Gastrocnemius medialis (tissue), 4 donors: ENCODE measurements at regions not wholly inside any gene's neighbourhood (a gene's known extent, or its start where the extent isn't known, plus 50 kb on each side); places are given as distances from the start of the nearest gene placed in this dataset.

Experiments
- POLR2A ChIP-seq, 2 donors: fragments of 450-650 bp; IDR thresholded peaks; one replicate each; pipeline ENCODE4 v1.6.1; 2017; ENCODE audit warnings: antibody characterized with exemption in 2 of 2, mild to moderate bottlenecking in 2 of 2, moderate library complexity in 2 of 2
- TF ChIP-seq, protein P1 (sequence below), 5 experiments: fragments of 450-650 bp in 3 of 5; fragments of 200-600 bp in 2 of 5; sonication (generic) in 2 of 5; IDR thresholded peaks in 4 of 5; conservative IDR thresholded peaks in 1 of 5; 1 replicate in 4 of 5; 2 replicates in 1 of 5; pipeline ENCODE4 v1.5.1; 2016 to 2019; ENCODE audit warnings: antibody characterized with exemption in 5 of 5, mild to moderate bottlenecking in 3 of 5, moderate library complexity in 3 of 5

DNA sequence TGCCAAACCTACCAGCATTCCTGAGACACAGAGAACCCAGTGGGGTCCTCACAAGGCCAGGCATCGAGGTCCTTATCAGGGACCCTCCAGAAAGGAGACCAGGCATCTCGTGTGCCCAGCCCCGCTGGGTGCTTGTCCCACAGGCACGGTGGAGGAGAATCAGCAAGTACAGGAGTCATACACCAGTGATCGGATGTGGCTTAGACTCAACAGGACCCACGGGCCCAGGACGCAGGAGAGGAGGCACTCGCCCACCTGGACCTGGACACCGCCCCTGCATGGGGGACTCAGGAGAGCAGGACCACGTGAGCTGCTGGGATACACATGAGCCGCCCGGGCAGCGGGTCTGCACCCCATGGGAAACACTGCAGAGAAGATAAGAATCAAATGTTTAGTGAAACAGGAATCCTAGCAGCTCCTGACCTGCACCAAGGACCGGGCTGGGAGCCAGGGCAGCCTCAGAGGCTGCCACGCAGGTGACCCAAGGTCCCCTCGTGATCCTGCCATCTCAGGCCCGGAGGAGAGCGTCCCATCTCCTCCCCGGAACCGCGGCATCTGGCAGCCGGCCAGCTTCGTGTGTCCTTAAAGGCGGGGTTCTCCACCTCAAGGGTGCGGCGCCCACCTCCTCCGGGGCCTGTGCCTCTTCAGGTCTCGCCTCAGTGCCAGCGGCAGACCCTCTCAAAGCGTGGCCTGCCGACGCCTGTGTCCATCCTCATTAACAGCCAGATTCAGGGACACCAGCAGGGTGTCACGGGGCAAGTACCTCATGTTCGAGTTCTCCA is 59.2 kb downstream of the FOXL3 start:
- TF ChIP-seq, protein P1, sequence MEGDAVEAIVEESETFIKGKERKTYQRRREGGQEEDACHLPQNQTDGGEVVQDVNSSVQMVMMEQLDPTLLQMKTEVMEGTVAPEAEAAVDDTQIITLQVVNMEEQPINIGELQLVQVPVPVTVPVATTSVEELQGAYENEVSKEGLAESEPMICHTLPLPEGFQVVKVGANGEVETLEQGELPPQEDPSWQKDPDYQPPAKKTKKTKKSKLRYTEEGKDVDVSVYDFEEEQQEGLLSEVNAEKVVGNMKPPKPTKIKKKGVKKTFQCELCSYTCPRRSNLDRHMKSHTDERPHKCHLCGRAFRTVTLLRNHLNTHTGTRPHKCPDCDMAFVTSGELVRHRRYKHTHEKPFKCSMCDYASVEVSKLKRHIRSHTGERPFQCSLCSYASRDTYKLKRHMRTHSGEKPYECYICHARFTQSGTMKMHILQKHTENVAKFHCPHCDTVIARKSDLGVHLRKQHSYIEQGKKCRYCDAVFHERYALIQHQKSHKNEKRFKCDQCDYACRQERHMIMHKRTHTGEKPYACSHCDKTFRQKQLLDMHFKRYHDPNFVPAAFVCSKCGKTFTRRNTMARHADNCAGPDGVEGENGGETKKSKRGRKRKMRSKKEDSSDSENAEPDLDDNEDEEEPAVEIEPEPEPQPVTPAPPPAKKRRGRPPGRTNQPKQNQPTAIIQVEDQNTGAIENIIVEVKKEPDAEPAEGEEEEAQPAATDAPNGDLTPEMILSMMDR (IDR thresholded peaks at IDR 0.05 in 4 of 5, conservative IDR thresholded peaks at IDR 0.05 in 1 of 5), result no peak
- no peak for TF ChIP-seq POLR2A (IDR thresholded peaks at IDR 0.05)
